NT2/D1 (cell line): ENCODE measurements at regions not wholly inside any gene's neighbourhood (a gene's known extent, or its start where the extent isn't known, plus 50 kb on each side); places are given as distances from the start of the nearest gene placed in this dataset.

Experiments used
- YY1 ChIP-seq: IDR thresholded peaks from 2 replicates; pipeline ENCODE4 v1.6.1; 2011; ENCODE audit not compliant: insufficient read length, insufficient read depth
- ZNF274 ChIP-seq: IDR thresholded peaks from 2 replicates; pipeline ENCODE4 v1.6.1; 2011; ENCODE audit warnings: mild to moderate bottlenecking, low read depth, low read length

DNA sequence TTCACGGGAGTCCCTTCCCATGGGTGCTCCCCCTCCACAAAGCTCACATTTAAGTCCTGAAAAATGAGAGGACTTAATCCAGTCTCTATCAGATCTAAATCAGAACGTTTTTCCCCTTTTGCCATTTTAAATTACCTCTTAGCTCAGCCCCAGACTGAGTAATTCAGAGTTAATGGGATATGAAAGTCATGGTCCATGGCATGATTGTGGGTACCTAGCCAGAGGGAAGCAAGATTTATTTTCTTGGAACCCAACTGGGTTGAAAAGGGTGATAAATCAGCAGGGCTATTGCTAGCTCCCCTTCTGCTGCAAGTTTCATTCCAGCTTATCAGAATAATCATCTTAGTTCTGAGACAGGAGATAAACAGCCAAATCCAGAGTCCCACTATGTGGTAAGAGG is 320.2 kb upstream of the CHD6 start:
- TF ChIP-seq YY1 (no peak), ZNF274 (no peak)
